ENCODE measurements at regions not wholly inside any gene's neighbourhood (a gene's known extent, or its start where the extent isn't known, plus 50 kb on each side); places are given as distances from the start of the nearest gene placed in this dataset.
"Not testable (repeated sequence)": the region's sequence is repeated elsewhere in the genome, so short reads cannot be mapped to it uniquely, and the experiment has no call there.

- H3K36me3 Mint-ChIP-seq (ENCODE audit: low read depth), result no peaks in the 10 kb centered on the region
- no peak overlapping the region for H3K27ac Mint-ChIP-seq
- POLR2A ChIA-PET, result no interaction called here
- no peaks in the 10 kb centered on the region for H3K4me1 Mint-ChIP-seq
- DNase-seq, result no peak
- no peak overlapping the region for H3K4me3 Mint-ChIP-seq
- CTCF ChIA-PET, result no interaction called here
- no peaks in the 10 kb centered on the region for H3K27me3 Mint-ChIP-seq
- H3K9me3 Mint-ChIP-seq, result no peaks in the 10 kb centered on the region
Observed at GRCh38 chr7:81857385-81857784, 87.5 kb upstream of the HGF start.

GRCh38 chr7:81854518-81854917 is 84.7 kb upstream of the HGF start:
- DNase-seq, result no peak
- Mint-ChIP-seq H3K36me3 (ENCODE audit: low read depth) (no peaks in the 10 kb centered on the region), H3K9me3 (no peaks in the 10 kb centered on the region), H3K27me3 (no peaks in the 10 kb centered on the region), H3K27ac (no peak overlapping the region), H3K4me1 (no peaks in the 10 kb centered on the region), H3K4me3 (no peak overlapping the region)
- CTCF ChIA-PET, result no interaction called here
- POLR2A ChIA-PET, result no interaction called here

GRCh38 chr7:81852701-81853100 is 82.9 kb upstream of the HGF start:
- H3K36me3 Mint-ChIP-seq (ENCODE audit: low read depth), result no peaks in the 10 kb centered on the region

GRCh38 chr7:81851413-81851812 is 81.6 kb upstream of the HGF start:
- no peaks in the 10 kb centered on the region for H3K9me3 Mint-ChIP-seq
- CTCF ChIA-PET, result no interaction called here
- POLR2A ChIA-PET, result no interaction called here
- H3K27ac Mint-ChIP-seq, result no peak overlapping the region
- no peaks in the 10 kb centered on the region for H3K36me3 Mint-ChIP-seq (ENCODE audit: low read depth)
- no peaks in the 10 kb centered on the region for H3K4me1 Mint-ChIP-seq
- no peak overlapping the region for H3K4me3 Mint-ChIP-seq
- no peaks in the 10 kb centered on the region for H3K27me3 Mint-ChIP-seq
- no peak for DNase-seq

More at GRCh38 chr7:81852701-81853100, 82.9 kb upstream of the HGF start:
- no peaks in the 10 kb centered on the region for H3K9me3 Mint-ChIP-seq
- H3K27me3 Mint-ChIP-seq, result no peaks in the 10 kb centered on the region
- no peak overlapping the region for H3K4me3 Mint-ChIP-seq
- CTCF ChIA-PET, result no interaction called here
- no peak for DNase-seq
- no peak overlapping the region for H3K27ac Mint-ChIP-seq
- no peaks in the 10 kb centered on the region for H3K4me1 Mint-ChIP-seq
- POLR2A ChIA-PET, result no interaction called here

GRCh38 chr7:81846398-81846797 is 76.6 kb upstream of the HGF start:
- H3K9me3 Mint-ChIP-seq, result peaks cover 2% of the 10 kb centered on the region

GRCh38 chr7:81845744-81846241 is 75.9 kb upstream of the HGF start:
- no peaks in the 10 kb centered on the region for H3K4me1 Mint-ChIP-seq
- ChIA-PET CTCF (no interaction called here), POLR2A (no interaction called here)
- peaks cover 2% of the 10 kb centered on the region for H3K9me3 Mint-ChIP-seq
- H3K4me3 Mint-ChIP-seq, result no peak overlapping the region
- DNase-seq, result no peak
- H3K27me3 Mint-ChIP-seq, result no peaks in the 10 kb centered on the region
- H3K27ac Mint-ChIP-seq, result no peak overlapping the region
- H3K36me3 Mint-ChIP-seq (ENCODE audit: low read depth), result no peaks in the 10 kb centered on the region

More at GRCh38 chr7:81846398-81846797, 76.6 kb upstream of the HGF start:
- Mint-ChIP-seq H3K36me3 (ENCODE audit: low read depth) (no peaks in the 10 kb centered on the region), H3K4me1 (no peaks in the 10 kb centered on the region), H3K27me3 (no peaks in the 10 kb centered on the region), H3K27ac (no peak overlapping the region), H3K4me3 (no peak overlapping the region)
- CTCF ChIA-PET, result no interaction called here
- DNase-seq, result no peak
- POLR2A ChIA-PET, result no interaction called here

GRCh38 chr7:81843657-81844056 is 73.8 kb upstream of the HGF start:
- CTCF ChIA-PET; POLR2A ChIA-PET; DNase-seq; H3K27ac Mint-ChIP-seq; H3K36me3 Mint-ChIP-seq (ENCODE audit: low read depth); H3K4me1 Mint-ChIP-seq; H3K4me3 Mint-ChIP-seq; H3K27me3 Mint-ChIP-seq; H3K9me3 Mint-ChIP-seq: not testable (repeated sequence)

- no peaks in the 10 kb centered on the region for H3K36me3 Mint-ChIP-seq (ENCODE audit: low read depth)
- CTCF ChIA-PET, result no interaction called here
- H3K4me3 Mint-ChIP-seq, result no peak overlapping the region
- no peak overlapping the region for H3K27ac Mint-ChIP-seq
- DNase-seq, result no peak
- no peaks in the 10 kb centered on the region for H3K27me3 Mint-ChIP-seq
- POLR2A ChIA-PET, result no interaction called here
- H3K9me3 Mint-ChIP-seq, result peaks cover 4% of the 10 kb centered on the region
- H3K4me1 Mint-ChIP-seq, result no peaks in the 10 kb centered on the region
Observed at GRCh38 chr7:81842361-81842760, 72.5 kb upstream of the HGF start.

- ChIA-PET POLR2A (no interaction called here), CTCF (no interaction called here)
- Mint-ChIP-seq H3K9me3 (peaks cover 3% of the 10 kb centered on the region), H3K27me3 (no peaks in the 10 kb centered on the region), H3K4me1 (no peaks in the 10 kb centered on the region), H3K36me3 (ENCODE audit: low read depth) (no peaks in the 10 kb centered on the region), H3K4me3 (no peak overlapping the region), H3K27ac (no peak overlapping the region)
- no peak for DNase-seq
Observed at GRCh38 chr7:81839708-81840369, 70.0 kb upstream of the HGF start.

GRCh38 chr7:81833401-81833800 is 63.6 kb upstream of the HGF start:
- ChIA-PET CTCF (no interaction called here), POLR2A (no interaction called here)
- no peak for DNase-seq
- no peaks in the 10 kb centered on the region for H3K36me3 Mint-ChIP-seq (ENCODE audit: low read depth)
- no peak overlapping the region for H3K4me3 Mint-ChIP-seq
- H3K9me3 Mint-ChIP-seq, result no peaks in the 10 kb centered on the region
- H3K4me1 Mint-ChIP-seq, result no peaks in the 10 kb centered on the region
- no peaks in the 10 kb centered on the region for H3K27me3 Mint-ChIP-seq
- no peak overlapping the region for H3K27ac Mint-ChIP-seq

GRCh38 chr7:81831883-81832282 is 62.0 kb upstream of the HGF start:
- Mint-ChIP-seq H3K9me3 (no peaks in the 10 kb centered on the region), H3K27ac (no peak overlapping the region), H3K4me3 (no peak overlapping the region), H3K4me1 (no peaks in the 10 kb centered on the region), H3K27me3 (no peaks in the 10 kb centered on the region), H3K36me3 (ENCODE audit: low read depth) (no peaks in the 10 kb centered on the region)
- no peak for DNase-seq
- ChIA-PET POLR2A (no interaction called here), CTCF (interaction anchor here (0.6 kb wide), 1 partner anchor 628 kb away, joined by 3 read pairs; no protein-coding TSS in a partner anchor)

- H3K27ac Mint-ChIP-seq; DNase-seq; H3K36me3 Mint-ChIP-seq (ENCODE audit: low read depth); H3K9me3 Mint-ChIP-seq; CTCF ChIA-PET; H3K4me1 Mint-ChIP-seq; H3K4me3 Mint-ChIP-seq; POLR2A ChIA-PET; H3K27me3 Mint-ChIP-seq: not testable (repeated sequence)
Observed at GRCh38 chr7:81829511-81829910, 59.7 kb upstream of the HGF start.

- no peak overlapping the region for H3K27ac Mint-ChIP-seq
- no peak for DNase-seq
- no peak overlapping the region for H3K4me3 Mint-ChIP-seq
- H3K9me3 Mint-ChIP-seq, result no peaks in the 10 kb centered on the region
- ChIA-PET CTCF (no interaction called here), POLR2A (no interaction called here)
- H3K27me3 Mint-ChIP-seq, result no peaks in the 10 kb centered on the region
- no peaks in the 10 kb centered on the region for H3K36me3 Mint-ChIP-seq (ENCODE audit: low read depth)
- no peaks in the 10 kb centered on the region for H3K4me1 Mint-ChIP-seq
Observed at GRCh38 chr7:81822811-81823210, 53.0 kb upstream of the HGF start.

- Mint-ChIP-seq H3K9me3 (no peaks in the 10 kb centered on the region), H3K36me3 (ENCODE audit: low read depth) (no peaks in the 10 kb centered on the region), H3K4me1 (no peaks in the 10 kb centered on the region), H3K4me3 (no peak overlapping the region), H3K27me3 (no peaks in the 10 kb centered on the region), H3K27ac (no peak overlapping the region)
- ChIA-PET POLR2A (no interaction called here), CTCF (no interaction called here)
- DNase-seq, result no peak
Observed at GRCh38 chr7:81819861-81820260, 50.0 kb upstream of the HGF start.
